Neural cell (in vitro differentiated cells): ENCODE measurements at regions not wholly inside any gene's neighbourhood (a gene's known extent, or its start where the extent isn't known, plus 50 kb on each side); places are given as distances from the start of the nearest gene placed in this dataset.
"Not testable (repeated sequence)": the region's sequence is repeated elsewhere in the genome, so short reads cannot be mapped to it uniquely, and the experiment has no call there.

Source experiments
- H2AFZ ChIP-seq: fragments of 200-600, 300-800 bp; sonication (generic), shearing (Covaris generic); 2 replicates; pipeline ENCODE4 v1.6.0; 2014; ENCODE audit warnings: low read depth, mild to moderate bottlenecking, antibody characterized with exemption, low read length, moderate library complexity
- H3F3A ChIP-seq: fragments of 200-600 bp; shearing (Covaris generic); 2 replicates; pipeline ENCODE4 v1.6.1; 2016; ENCODE audit warnings: mild to moderate bottlenecking, moderate library complexity, mixed read lengths, antibody characterized with exemption, low read length; ENCODE audit not compliant: insufficient read depth, poor library complexity, severe bottlenecking
- H3K27ac ChIP-seq: fragments of 200-600, 300-800 bp; sonication (generic), shearing (Covaris generic); 2 replicates; pipeline ENCODE4 v1.5.1; 2014; ENCODE audit warnings: mild to moderate bottlenecking, low read length, moderate library complexity
- H3K27me3 ChIP-seq: fragments of 300-800, 200-600 bp; sonication (generic), shearing (Covaris generic); 2 replicates; pipeline ENCODE4 v1.6.0; 2014; ENCODE audit warnings: mild to moderate bottlenecking, low read depth, low read length, moderate library complexity; ENCODE audit not compliant: insufficient read depth
- H3K36me3 ChIP-seq: fragments of 300-800, 200-600 bp; sonication (generic), shearing (Covaris generic); 2 replicates; pipeline ENCODE4 v1.5.1; 2014; ENCODE audit warnings: mild to moderate bottlenecking, antibody characterized with exemption, low read length, moderate library complexity; ENCODE audit not compliant: insufficient read depth
- H3K4me2 ChIP-seq: fragments of 300-800, 200-600 bp; sonication (generic), shearing (Covaris generic); 2 replicates; pipeline ENCODE4 v1.6.0; 2014; ENCODE audit warnings: mild to moderate bottlenecking, low read length
- H3K4me3 ChIP-seq: fragments of 300-800, 200-600 bp; sonication (generic), shearing (Covaris generic); 2 replicates; pipeline ENCODE4 v1.5.1; 2014; ENCODE audit warnings: mild to moderate bottlenecking, low read length, moderate library complexity
- H3K79me2 ChIP-seq: fragments of 200-600 bp; shearing (Covaris generic); replicated peaks from 2 replicates; pipeline ENCODE4 v1.6.0; 2014; ENCODE audit warnings: mild to moderate bottlenecking, low read length, moderate library complexity; ENCODE audit not compliant: insufficient read depth
- H3K9ac ChIP-seq: fragments of 300-800, 200-600 bp; sonication (generic), shearing (Covaris generic); 2 replicates; pipeline ENCODE4 v1.6.1; 2016; ENCODE audit warnings: mild to moderate bottlenecking, low read length, mixed read lengths
- H3K9me2 ChIP-seq: fragments of 200-600 bp; shearing (Covaris generic); 2 replicates; pipeline ENCODE4 v1.6.1; 2016; ENCODE audit warnings: mild to moderate bottlenecking, low read length, mixed read lengths; ENCODE audit not compliant: insufficient read depth
- H3K9me3 ChIP-seq: fragments of 200-600, 300-800 bp; sonication (generic), shearing (Covaris generic); 2 replicates; pipeline ENCODE4 v1.6.1; 2016; ENCODE audit warnings: mild to moderate bottlenecking, mixed run types, low read length, moderate library complexity, mixed read lengths
- H4K20me1 ChIP-seq: fragments of 200-600 bp; shearing (Covaris generic); 2 replicates; pipeline ENCODE4 v1.6.1; 2016; ENCODE audit warnings: mild to moderate bottlenecking, mixed run types; ENCODE audit not compliant: insufficient read depth
- EP300 ChIP-seq: fragments of 450-650 bp; conservative IDR thresholded peaks from 2 replicates; pipeline ENCODE4 v1.6.1; 2014; ENCODE audit warnings: antibody characterized with exemption, mild to moderate bottlenecking, moderate library complexity; ENCODE audit not compliant: poor library complexity, severe bottlenecking
- EZH2 ChIP-seq: fragments of 200-600, 300-800 bp; shearing (Covaris generic), sonication (generic); IDR thresholded peaks from 2 replicates; pipeline ENCODE4 v1.6.1; 2014; ENCODE audit warnings: antibody characterized with exemption, low read length, borderline replicate concordance, mild to moderate bottlenecking; ENCODE audit not compliant: insufficient read depth, poor library complexity, severe bottlenecking
- POLR2AphosphoS5 ChIP-seq: IDR thresholded peaks from 2 replicates; pipeline ENCODE4 v1.6.1; 2012
- RAD21 ChIP-seq: fragments of 450-650 bp; conservative IDR thresholded peaks from 2 replicates; pipeline ENCODE4 v1.6.1; 2014; ENCODE audit warnings: antibody characterized with exemption, mild to moderate bottlenecking, moderate library complexity
- SMC3 ChIP-seq: fragments of 450-650 bp; conservative IDR thresholded peaks from 2 replicates; pipeline ENCODE4 v1.6.1; 2014; ENCODE audit warnings: antibody characterized with exemption, mild to moderate bottlenecking, moderate library complexity; ENCODE audit not compliant: poor library complexity
- TF ChIP-seq, protein P1 (sequence below): IDR thresholded peaks from 2 replicates; pipeline ENCODE4 v1.6.1; 2012; ENCODE audit warnings: borderline replicate concordance
- TF ChIP-seq, protein P2 (sequence below): fragments of 450-650 bp; IDR thresholded peaks from 2 replicates; pipeline ENCODE4 v1.5.1; 2014; ENCODE audit warnings: antibody characterized with exemption, mild to moderate bottlenecking, moderate library complexity; ENCODE audit not compliant: poor library complexity, severe bottlenecking

DNA sequence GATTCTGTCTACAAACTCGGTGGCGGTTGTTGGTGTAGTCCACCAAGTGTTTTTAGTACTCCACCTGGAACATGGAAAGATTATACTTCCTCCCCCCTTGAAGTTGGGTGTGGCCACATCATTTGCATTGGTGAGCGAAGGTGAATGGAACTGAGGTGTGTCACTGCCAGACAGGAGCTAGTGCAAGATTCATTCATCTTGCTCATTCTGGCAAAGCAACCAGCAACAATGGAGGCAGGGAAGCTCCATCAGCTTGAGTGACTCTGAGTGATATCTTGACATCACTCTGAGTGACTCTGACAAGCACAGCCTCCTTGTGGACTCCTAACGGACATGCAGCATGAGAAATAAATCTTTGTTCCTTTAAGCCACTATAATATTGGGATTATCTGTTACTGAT is 54.7 kb upstream of the SLC1A4 start:
- H3K4me2 ChIP-seq, result no peak overlapping the region
- no peaks in the 10 kb centered on the region for H3K27me3 ChIP-seq
- H3K4me3 ChIP-seq, result no peak overlapping the region
- no peak overlapping the region for H3K27ac ChIP-seq
- H2AFZ ChIP-seq, result no peak overlapping the region
- no peaks in the 10 kb centered on the region for H3F3A ChIP-seq
- H4K20me1 ChIP-seq, result no peaks in the 10 kb centered on the region
- H3K9me3 ChIP-seq, result no peaks in the 10 kb centered on the region
- TF ChIP-seq POLR2AphosphoS5 (no peak), EP300 (peak; percentile 80)
- H3K79me2 ChIP-seq, result no peaks in the 10 kb centered on the region
- H3K9ac ChIP-seq, result no peak overlapping the region
- no peaks in the 10 kb centered on the region for H3K9me2 ChIP-seq
- H3K36me3 ChIP-seq, result no peaks in the 10 kb centered on the region

DNA sequence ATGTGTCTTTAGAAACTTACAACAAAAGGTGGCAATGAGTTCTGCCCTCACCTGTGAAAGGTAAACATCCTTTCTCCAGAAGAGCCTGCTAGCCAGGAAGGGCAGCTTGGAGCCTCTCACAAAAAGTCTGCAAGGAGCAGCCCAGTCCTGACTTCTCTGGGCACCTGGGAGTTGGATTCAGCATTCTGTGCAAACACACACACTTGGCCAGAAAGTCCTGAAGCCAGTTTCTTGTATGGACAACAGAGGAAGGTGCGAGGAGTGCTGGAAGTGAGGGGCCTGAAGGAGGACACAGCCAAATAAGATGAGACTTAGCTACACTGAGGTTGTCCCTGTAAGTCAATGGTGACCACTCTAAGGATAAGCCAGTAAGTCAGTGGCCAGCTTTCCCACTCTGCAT is 52.4 kb upstream of the SLC1A4 start:
- Histone ChIP-seq H3K4me2 (no peak overlapping the region), H3K9ac (no peak overlapping the region), H3K27me3 (no peaks in the 10 kb centered on the region), H4K20me1 (no peaks in the 10 kb centered on the region), H3K9me2 (no peaks in the 10 kb centered on the region), H3K36me3 (no peaks in the 10 kb centered on the region), H2AFZ (no peak overlapping the region), H3K4me3 (no peak overlapping the region), H3K9me3 (no peaks in the 10 kb centered on the region), H3F3A (no peaks in the 10 kb centered on the region), H3K79me2 (no peaks in the 10 kb centered on the region), H3K27ac (no peak overlapping the region)
- TF ChIP-seq, protein P1, sequence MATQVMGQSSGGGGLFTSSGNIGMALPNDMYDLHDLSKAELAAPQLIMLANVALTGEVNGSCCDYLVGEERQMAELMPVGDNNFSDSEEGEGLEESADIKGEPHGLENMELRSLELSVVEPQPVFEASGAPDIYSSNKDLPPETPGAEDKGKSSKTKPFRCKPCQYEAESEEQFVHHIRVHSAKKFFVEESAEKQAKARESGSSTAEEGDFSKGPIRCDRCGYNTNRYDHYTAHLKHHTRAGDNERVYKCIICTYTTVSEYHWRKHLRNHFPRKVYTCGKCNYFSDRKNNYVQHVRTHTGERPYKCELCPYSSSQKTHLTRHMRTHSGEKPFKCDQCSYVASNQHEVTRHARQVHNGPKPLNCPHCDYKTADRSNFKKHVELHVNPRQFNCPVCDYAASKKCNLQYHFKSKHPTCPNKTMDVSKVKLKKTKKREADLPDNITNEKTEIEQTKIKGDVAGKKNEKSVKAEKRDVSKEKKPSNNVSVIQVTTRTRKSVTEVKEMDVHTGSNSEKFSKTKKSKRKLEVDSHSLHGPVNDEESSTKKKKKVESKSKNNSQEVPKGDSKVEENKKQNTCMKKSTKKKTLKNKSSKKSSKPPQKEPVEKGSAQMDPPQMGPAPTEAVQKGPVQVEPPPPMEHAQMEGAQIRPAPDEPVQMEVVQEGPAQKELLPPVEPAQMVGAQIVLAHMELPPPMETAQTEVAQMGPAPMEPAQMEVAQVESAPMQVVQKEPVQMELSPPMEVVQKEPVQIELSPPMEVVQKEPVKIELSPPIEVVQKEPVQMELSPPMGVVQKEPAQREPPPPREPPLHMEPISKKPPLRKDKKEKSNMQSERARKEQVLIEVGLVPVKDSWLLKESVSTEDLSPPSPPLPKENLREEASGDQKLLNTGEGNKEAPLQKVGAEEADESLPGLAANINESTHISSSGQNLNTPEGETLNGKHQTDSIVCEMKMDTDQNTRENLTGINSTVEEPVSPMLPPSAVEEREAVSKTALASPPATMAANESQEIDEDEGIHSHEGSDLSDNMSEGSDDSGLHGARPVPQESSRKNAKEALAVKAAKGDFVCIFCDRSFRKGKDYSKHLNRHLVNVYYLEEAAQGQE, result no peak
- TF ChIP-seq RAD21 (no peak), POLR2AphosphoS5 (no peak), EZH2 (no peak), EP300 (no peak), SMC3 (no peak)
- TF ChIP-seq, protein P2, sequence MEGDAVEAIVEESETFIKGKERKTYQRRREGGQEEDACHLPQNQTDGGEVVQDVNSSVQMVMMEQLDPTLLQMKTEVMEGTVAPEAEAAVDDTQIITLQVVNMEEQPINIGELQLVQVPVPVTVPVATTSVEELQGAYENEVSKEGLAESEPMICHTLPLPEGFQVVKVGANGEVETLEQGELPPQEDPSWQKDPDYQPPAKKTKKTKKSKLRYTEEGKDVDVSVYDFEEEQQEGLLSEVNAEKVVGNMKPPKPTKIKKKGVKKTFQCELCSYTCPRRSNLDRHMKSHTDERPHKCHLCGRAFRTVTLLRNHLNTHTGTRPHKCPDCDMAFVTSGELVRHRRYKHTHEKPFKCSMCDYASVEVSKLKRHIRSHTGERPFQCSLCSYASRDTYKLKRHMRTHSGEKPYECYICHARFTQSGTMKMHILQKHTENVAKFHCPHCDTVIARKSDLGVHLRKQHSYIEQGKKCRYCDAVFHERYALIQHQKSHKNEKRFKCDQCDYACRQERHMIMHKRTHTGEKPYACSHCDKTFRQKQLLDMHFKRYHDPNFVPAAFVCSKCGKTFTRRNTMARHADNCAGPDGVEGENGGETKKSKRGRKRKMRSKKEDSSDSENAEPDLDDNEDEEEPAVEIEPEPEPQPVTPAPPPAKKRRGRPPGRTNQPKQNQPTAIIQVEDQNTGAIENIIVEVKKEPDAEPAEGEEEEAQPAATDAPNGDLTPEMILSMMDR, result no peak

DNA sequence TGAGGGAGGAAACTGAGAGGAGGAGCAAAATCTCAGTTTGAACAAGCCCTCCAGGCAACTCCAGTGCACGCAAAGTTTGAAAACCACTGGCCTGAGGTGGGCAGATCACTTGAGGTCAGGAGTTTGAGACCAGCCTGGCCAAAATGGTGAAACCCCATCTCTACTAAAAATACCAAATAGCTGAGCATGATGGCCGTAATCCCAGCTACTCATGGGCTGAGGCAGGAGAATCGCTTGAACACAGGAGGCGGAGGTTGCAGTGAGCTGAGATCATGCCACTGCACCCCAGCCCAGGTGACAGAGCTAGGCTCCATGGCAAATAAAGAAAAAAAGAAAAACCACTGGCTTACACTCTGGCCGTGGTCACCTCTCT is 51.9 kb upstream of the SLC1A4 start:
- not testable (repeated sequence) for H3K9ac ChIP-seq, H3K9me2 ChIP-seq, H3K4me2 ChIP-seq, H3K4me3 ChIP-seq, H3F3A ChIP-seq, H3K79me2 ChIP-seq, H3K9me3 ChIP-seq, H2AFZ ChIP-seq, H3K27me3 ChIP-seq, H4K20me1 ChIP-seq, H3K36me3 ChIP-seq, H3K27ac ChIP-seq
